IMR-90 (cell line): ENCODE measurements at regions not wholly inside any gene's neighbourhood (a gene's known extent, or its start where the extent isn't known, plus 50 kb on each side); places are given as distances from the start of the nearest gene placed in this dataset.

ENCODE experiments used
- ATAC-seq: fragments of 200-7000 bp; cut with Tn5 transposase; 2 replicates; pipeline ENCODE4 v1.9.1; 2020; ENCODE audit warnings: low read depth, mild to moderate bottlenecking, moderate library complexity
- BruUV-seq: library from RNA; stranded (reverse); fragments of 400-500 nt; replicated peaks from 2 replicates; lab custom pipeline; 2021; lab: Mats Ljungman, UMichigan
- CTCF ChIA-PET: fragments of 300-600 bp; formaldehyde crosslinking; extraction: SDS; loops from one replicate; lab custom pipeline; 2021; ENCODE audit warnings: antibody characterized with exemption; lab: Yijun Ruan, JAX
- POLR2A ChIA-PET: fragments of 300-600 bp; sonication (Branson Sonifier 250); formaldehyde crosslinking; loops from one replicate; lab custom pipeline; 2022; ENCODE audit warnings: antibody characterized with exemption; ENCODE audit not compliant: unreplicated experiment; lab: Charles Lee
- DNase-seq: peaks from one replicate; pipeline ENCODE4 v3.0.0; 2013
- H2AFZ ChIP-seq: replicated peaks from 2 replicates; pipeline ENCODE3; 2013; ENCODE audit warnings: low read length, mild to moderate bottlenecking; ENCODE audit not compliant: poor library complexity
- H2AK5ac ChIP-seq: 2 replicates; pipeline ENCODE4 v1.6.1; 2013; ENCODE audit warnings: low read depth, low read length, inconsistent platforms
- H2AK9ac ChIP-seq: replicated peaks from 2 replicates; pipeline ENCODE3; 2013; ENCODE audit warnings: mild to moderate bottlenecking, low read depth, low read length, moderate library complexity; ENCODE audit not compliant: poor library complexity
- H2BK120ac ChIP-seq: 2 replicates; pipeline ENCODE4 v1.6.1; 2013; ENCODE audit warnings: low read depth, low read length, inconsistent platforms
- H2BK15ac ChIP-seq: 3 replicates; pipeline ENCODE4 v1.6.1; 2013; ENCODE audit warnings: low read depth, low read length, inconsistent platforms
- H2BK20ac ChIP-seq: 2 replicates; pipeline ENCODE4 v1.6.1; 2013; ENCODE audit warnings: low read depth, mild to moderate bottlenecking, inconsistent platforms, low read length, moderate library complexity
- H2BK5ac ChIP-seq: 2 replicates; pipeline ENCODE4 v1.6.1; 2013; ENCODE audit warnings: mild to moderate bottlenecking, low read depth, low read length, inconsistent platforms; ENCODE audit not compliant: poor library complexity, severe bottlenecking
- H3K14ac ChIP-seq: replicated peaks from 2 replicates; pipeline ENCODE4 v1.6.1; 2013; ENCODE audit warnings: low read depth, low read length, inconsistent platforms
- H3K18ac ChIP-seq: 2 replicates; pipeline ENCODE4 v1.6.1; 2013; ENCODE audit warnings: low read depth, low read length, control low read depth
- H3K23ac ChIP-seq: 2 replicates; pipeline ENCODE4 v1.6.1; 2013; ENCODE audit warnings: low read depth, low read length, inconsistent platforms
- H3K27ac ChIP-seq: 2 replicates; pipeline ENCODE4 v1.5.1; 2013; ENCODE audit warnings: mild to moderate bottlenecking, control low read depth, low read length; ENCODE audit not compliant: insufficient read depth
- H3K27me3 ChIP-seq: 2 replicates; pipeline ENCODE4 v1.6.1; 2013; ENCODE audit warnings: low read length; ENCODE audit not compliant: control insufficient read depth, insufficient read depth
- H3K36me3 ChIP-seq: 2 replicates; pipeline ENCODE4 v1.6.1; 2013; ENCODE audit warnings: low read length, mixed read lengths; ENCODE audit not compliant: control insufficient read depth, insufficient read depth
- H3K4ac ChIP-seq: 2 replicates; pipeline ENCODE4 v1.6.1; 2013; ENCODE audit warnings: low read depth, low read length, inconsistent platforms
- H3K4me1 ChIP-seq: 2 replicates; pipeline ENCODE4 v1.6.1; 2013; ENCODE audit warnings: low read length, mixed read lengths; ENCODE audit not compliant: control insufficient read depth, insufficient read depth
- H3K4me2 ChIP-seq: 2 replicates; pipeline ENCODE4 v1.6.1; 2013; ENCODE audit warnings: low read depth, mild to moderate bottlenecking, control low read depth, low read length, moderate library complexity
- H3K4me3 ChIP-seq: 2 replicates; pipeline ENCODE4 v1.5.1; 2013; ENCODE audit warnings: low read depth, mild to moderate bottlenecking, control low read depth, low read length, moderate library complexity; ENCODE audit not compliant: insufficient read depth
- H3K56ac ChIP-seq: 2 replicates; pipeline ENCODE4 v1.6.1; 2013; ENCODE audit warnings: low read length, inconsistent platforms; ENCODE audit not compliant: insufficient read depth; ENCODE audit errors: extremely low read depth
- H3K79me1 ChIP-seq, 2 experiments: 2 replicates each; pipeline ENCODE4 v1.6.1; 2013; ENCODE audit warnings: low read length in 2 of 2, inconsistent platforms in 1 of 2, low read depth in 1 of 2
- H3K9ac ChIP-seq: 2 replicates; pipeline ENCODE4 v1.6.1; 2013; ENCODE audit warnings: low read depth, low read length, control low read depth
- H3K9me1 ChIP-seq: 2 replicates; pipeline ENCODE4 v1.6.1; 2013; ENCODE audit warnings: low read length, inconsistent platforms; ENCODE audit not compliant: insufficient read depth
- H3K9me3 ChIP-seq: 2 replicates; pipeline ENCODE4 v1.6.1; 2013; ENCODE audit warnings: low read length; ENCODE audit not compliant: control insufficient read depth, insufficient read depth
- H4K20me1 ChIP-seq: 2 replicates; pipeline ENCODE4 v1.6.1; 2013; ENCODE audit warnings: low read length, inconsistent platforms; ENCODE audit not compliant: insufficient read depth
- H4K5ac ChIP-seq: 2 replicates; pipeline ENCODE4 v1.6.1; 2013; ENCODE audit warnings: mild to moderate bottlenecking, low read depth, low read length, control low read depth
- H4K8ac ChIP-seq, 2 experiments: 2 replicates each; pipeline ENCODE4 v1.6.1; 2013; ENCODE audit warnings: low read depth in 2 of 2, low read length in 2 of 2, control low read depth in 1 of 2, inconsistent platforms in 1 of 2
- H4K91ac ChIP-seq: 2 replicates; pipeline ENCODE4 v1.6.1; 2013; ENCODE audit warnings: low read depth, low read length, inconsistent platforms; ENCODE audit not compliant: insufficient read depth
- BHLHE40 ChIP-seq: fragments of 150-350 bp; IDR thresholded peaks from 2 replicates; pipeline ENCODE4 v1.6.1; 2016; ENCODE audit warnings: mild to moderate bottlenecking, low read depth, low read length
- CEBPB ChIP-seq: IDR thresholded peaks from 2 replicates; pipeline ENCODE4 v1.6.1; 2012; ENCODE audit warnings: low read depth, low read length, improper control_type of control experiment
- CHD1 ChIP-seq: IDR thresholded peaks from 2 replicates; pipeline ENCODE4 v1.6.1; 2012; ENCODE audit warnings: low read depth, low read length, improper control_type of control experiment
- MAZ ChIP-seq: IDR thresholded peaks from 2 replicates; pipeline ENCODE4 v1.6.1; 2012; ENCODE audit warnings: low read depth, mild to moderate bottlenecking, low read length, improper control_type of control experiment, moderate library complexity, borderline replicate concordance
- MXI1 ChIP-seq: IDR thresholded peaks from 2 replicates; pipeline ENCODE4 v1.6.1; 2012; ENCODE audit warnings: low read depth, mild to moderate bottlenecking, low read length, moderate library complexity, borderline replicate concordance
- RAD21 ChIP-seq: IDR thresholded peaks from 2 replicates; pipeline ENCODE4 v1.6.1; 2012; ENCODE audit warnings: low read length, improper control_type of control experiment
- RCOR1 ChIP-seq: IDR thresholded peaks from 2 replicates; pipeline ENCODE4 v1.6.1; 2012; ENCODE audit warnings: mild to moderate bottlenecking, low read length, improper control_type of control experiment; ENCODE audit not compliant: insufficient replicate concordance
- SMC3 ChIP-seq: fragments of 150-350 bp; IDR thresholded peaks from 2 replicates; pipeline ENCODE4 v1.6.1; 2016; ENCODE audit warnings: low read depth, mild to moderate bottlenecking, antibody characterized with exemption, low read length, moderate library complexity
- WGBS, 2 experiments: methylation state at CpG; one replicate each; pipeline versions ENCODE4 v1.1.5 to v1.1.7; 2013; ENCODE audit warnings: missing lambda C conversion rate in 2 of 2; ENCODE audit not compliant: insufficient read length in 1 of 2; ENCODE audit errors: extremely low coverage in 2 of 2; 5-methylcytosine and 5-hydroxymethylcytosine counted together
- dilution Hi-C: fragments of 300-500 bp; cut with HindIII; formaldehyde crosslinking; loops from one replicate; pipeline ENCODE4 v1.14.3; 2018; ENCODE audit warnings: low sequenced_read_pairs; ENCODE audit not compliant: unreplicated experiment
- in situ Hi-C: fragments of 300-500 bp; cut with MboI; formaldehyde crosslinking; loops from 3 replicates; pipeline ENCODE4 v1.14.3; 2019; ENCODE audit warnings: low sequenced_read_pairs, inconsistent platforms, mixed read lengths
- intact Hi-C: fragments of 100-400 bp; cut with micrococcal nuclease; formaldehyde crosslinking; loops from 2 replicates; pipeline ENCODE4 v1.10.0; 2022

- no peak overlapping the region for H4K5ac ChIP-seq
- no peak overlapping the region for H2AK9ac ChIP-seq
- H2BK120ac ChIP-seq: no peak overlapping the region
- H4K20me1 ChIP-seq: no peaks in the 10 kb centered on the region
- ATAC-seq (no peak), DNase-seq (no peak)
- no peak overlapping the region for H3K27ac ChIP-seq
- no peak overlapping the region for H3K18ac ChIP-seq
- H4K91ac ChIP-seq: no peak overlapping the region
- ChIA-PET POLR2A (no interaction called here), CTCF (no interaction called here)
- H2BK15ac ChIP-seq: no peak overlapping the region
- no peaks in the 10 kb centered on the region for H3K36me3 ChIP-seq
- BruUV-seq: no TSS peak
- H3K4ac ChIP-seq: no peak overlapping the region
- in situ Hi-C loops: no loop called here
- no peak overlapping the region for H3K4me2 ChIP-seq
- dilution Hi-C loops: no loop called here
- no peak overlapping the region for H2AK5ac ChIP-seq
- WGBS, 2 experiments: 100% methylated on average over 1 of the region's 7 CpGs; no CpG with 5 or more reads in 1 of the 2 experiments
- H3K27me3 ChIP-seq: peaks cover 48% of the 10 kb centered on the region
- H3K56ac ChIP-seq: no peak overlapping the region
- no peak overlapping the region for H3K9ac ChIP-seq
- no peak overlapping the region for H2BK20ac ChIP-seq
- no peak overlapping the region for H3K14ac ChIP-seq
- no peak overlapping the region for H2BK5ac ChIP-seq
- no peak overlapping the region for H2AFZ ChIP-seq
- TF ChIP-seq SMC3 (no peak), RAD21 (no peak), RCOR1 (no peak), CHD1 (no peak), MXI1 (no peak), CEBPB (no peak), BHLHE40 (no peak), MAZ (no peak)
- H3K9me1 ChIP-seq: no peaks in the 10 kb centered on the region
- H3K4me3 ChIP-seq: no peak overlapping the region
- no peak overlapping the region for H3K23ac ChIP-seq
- H3K4me1 ChIP-seq: no peaks in the 10 kb centered on the region
- H3K79me1 ChIP-seq: no peaks in the 10 kb centered on the region
- no peak overlapping the region for H4K8ac ChIP-seq
- peaks cover 2% of the 10 kb centered on the region; the same call in 1 of the 2 replicates for H3K9me3 ChIP-seq
- intact Hi-C loops: no loop called here
Observed at GRCh38 chr3:197404754-197405153, 106.3 kb upstream of the DLG1 start.
